ENCODE measurements at regions not wholly inside any gene's neighbourhood (a gene's known extent, or its start where the extent isn't known, plus 50 kb on each side); places are given as distances from the start of the nearest gene placed in this dataset.

- TF ChIP-seq FOXM1 (IDR thresholded peaks at IDR 0.05; ENCODE audit: borderline replicate concordance) (no peak), SP1 (IDR thresholded peaks at IDR 0.05) (no peak), FOXK2 (IDR thresholded peaks at IDR 0.05) (no peak), ZNF384 (IDR thresholded peaks at IDR 0.05) (no peak), FOXA1 (IDR thresholded peaks at IDR 0.05) (no peak), CTBP1 (IDR thresholded peaks at IDR 0.05; ENCODE audit: borderline replicate concordance) (no peak), SUZ12 (IDR thresholded peaks at IDR 0.05) (no peak), ELF4 (IDR thresholded peaks at IDR 0.05) (no peak), TARDBP (IDR thresholded peaks at IDR 0.05) (no peak), HDGF (IDR thresholded peaks at IDR 0.05; ENCODE audit: borderline replicate concordance) (no peak)
Observed at GRCh38 chr4:66694739-66695138, 850.6 kb downstream of the CENPC start.
